Activated CD8-positive, alpha-beta memory T cell treated with anti-CD3 and anti-CD28 coated beads, Interleukin-2, amount 50 U/mL, for 48 hours (primary cell): ENCODE measurements at regions not wholly inside any gene's neighbourhood (a gene's known extent, or its start where the extent isn't known, plus 50 kb on each side); places are given as distances from the start of the nearest gene placed in this dataset.
A peak's percentile ranks its signal among the peaks of the same experiment; 100 is the strongest.

Experiments
- DNase-seq: peaks from one replicate; pipeline ENCODE4 v3.0.0-alpha.2; 2020

GRCh38 chr6:14834851-14835530, 410.9 kb upstream of the JARID2 start:
- DNase-seq: no peak

GRCh38 chr6:14837435-14837834, 408.4 kb upstream of the JARID2 start:
- no peak for DNase-seq

GRCh38 chr6:14838133-14838583, 407.7 kb upstream of the JARID2 start:
- DNase-seq: no peak

GRCh38 chr6:14841901-14842421, 403.9 kb upstream of the JARID2 start:
- DNase-seq: no peak

DNA sequence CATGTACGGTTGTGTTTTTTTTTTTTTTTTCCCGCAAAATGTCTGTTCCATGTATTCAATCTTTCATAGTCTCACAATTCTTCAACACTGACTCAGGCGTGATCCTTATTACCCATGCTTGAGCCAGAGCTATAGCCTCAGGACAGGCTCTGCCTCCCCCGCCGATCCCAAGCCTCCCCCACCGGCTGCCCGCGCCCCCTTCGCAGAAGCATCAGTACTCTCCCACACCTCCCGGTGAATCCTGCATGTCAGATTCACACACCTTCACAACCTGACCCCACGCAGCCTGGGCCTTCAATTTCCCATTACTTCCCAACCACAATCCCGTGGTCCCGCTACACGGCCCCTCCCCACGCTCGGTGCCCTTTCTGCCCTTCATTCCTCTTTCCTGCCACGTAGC, 401.5 kb upstream of the JARID2 start:
- DNase-seq: no peak

- no peak for DNase-seq
Observed at GRCh38 chr6:14848019-14848418, 397.9 kb upstream of the JARID2 start.

GRCh38 chr6:14849185-14849584, 396.7 kb upstream of the JARID2 start:
- DNase-seq: no peak

DNA sequence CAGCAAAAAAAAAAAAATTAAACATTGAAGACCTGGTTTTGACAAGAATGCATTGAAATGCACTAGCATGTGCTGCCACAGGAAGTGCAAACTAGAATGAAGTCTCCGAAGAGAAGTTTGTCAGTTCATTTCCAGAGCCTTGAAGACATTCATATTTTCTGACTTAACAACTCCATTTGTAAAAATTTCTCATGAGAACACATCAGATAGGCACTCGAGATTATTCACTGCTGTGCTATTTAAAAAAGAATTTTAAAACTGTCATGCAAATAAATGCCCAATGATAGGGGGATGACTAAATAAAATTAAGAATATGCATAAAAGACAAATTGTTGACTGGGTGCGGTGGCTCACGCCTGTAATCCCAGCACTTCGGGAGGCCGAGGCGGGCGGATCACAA, 394.6 kb upstream of the JARID2 start:
- DNase-seq: no peak

GRCh38 chr6:14852375-14852774, 393.5 kb upstream of the JARID2 start:
- no peak for DNase-seq

GRCh38 chr6:14856177-14856576, 389.7 kb upstream of the JARID2 start:
- DNase-seq: no peak

- DNase-seq: no peak
Observed at GRCh38 chr6:14857001-14857400, 388.9 kb upstream of the JARID2 start.

- DNase-seq: peak; percentile 85
Observed at GRCh38 chr6:14857501-14857900, 388.4 kb upstream of the JARID2 start.

DNA sequence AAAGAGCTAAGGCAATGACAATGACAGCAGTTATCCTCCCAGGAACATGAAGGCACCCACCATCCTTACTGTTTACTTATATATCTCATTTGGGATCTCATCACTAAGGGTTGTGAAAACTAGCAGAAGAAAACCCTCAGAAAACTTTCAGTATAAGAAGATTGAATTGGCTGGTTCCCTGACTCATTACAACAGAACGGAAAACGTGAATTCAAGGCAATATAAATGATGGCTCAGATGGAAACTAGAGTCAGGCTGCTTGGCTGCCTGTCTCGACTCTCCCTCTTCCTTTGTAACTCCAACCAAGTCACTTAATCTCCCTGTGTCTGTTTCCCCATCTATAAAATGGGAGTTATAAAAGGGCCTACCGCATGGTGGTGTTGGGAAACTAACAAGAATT, 387.1 kb upstream of the JARID2 start:
- no peak for DNase-seq

- DNase-seq: no peak
Observed at GRCh38 chr6:14860774-14861173, 385.1 kb upstream of the JARID2 start.

DNA sequence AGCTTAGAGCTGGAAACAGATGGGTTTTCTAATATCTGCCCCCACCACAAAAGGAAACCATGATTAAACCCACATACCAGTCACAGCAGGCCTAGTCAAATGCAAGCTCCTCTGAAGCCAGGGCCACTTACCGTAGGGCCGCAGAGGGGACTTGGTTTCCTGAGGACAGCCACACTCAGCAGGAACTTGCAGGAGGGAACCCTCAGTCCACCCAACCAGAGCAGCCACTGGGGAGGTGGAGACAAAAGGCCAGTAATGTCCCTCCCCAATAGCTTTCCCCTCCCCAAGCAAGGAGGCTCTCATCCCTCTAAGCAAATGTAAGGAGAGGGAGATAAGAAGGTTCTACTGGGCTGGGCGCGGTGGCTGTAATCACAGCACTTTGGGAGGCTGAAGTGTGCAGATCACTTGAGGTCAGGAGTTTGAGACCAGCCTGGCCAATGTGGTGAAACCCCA, 384.4 kb upstream of the JARID2 start:
- no peak for DNase-seq

- DNase-seq: no peak
Observed at GRCh38 chr6:14862845-14863244, 383.0 kb upstream of the JARID2 start.

- DNase-seq: no peak
Observed at GRCh38 chr6:14863902-14864850, 381.7 kb upstream of the JARID2 start.

DNA sequence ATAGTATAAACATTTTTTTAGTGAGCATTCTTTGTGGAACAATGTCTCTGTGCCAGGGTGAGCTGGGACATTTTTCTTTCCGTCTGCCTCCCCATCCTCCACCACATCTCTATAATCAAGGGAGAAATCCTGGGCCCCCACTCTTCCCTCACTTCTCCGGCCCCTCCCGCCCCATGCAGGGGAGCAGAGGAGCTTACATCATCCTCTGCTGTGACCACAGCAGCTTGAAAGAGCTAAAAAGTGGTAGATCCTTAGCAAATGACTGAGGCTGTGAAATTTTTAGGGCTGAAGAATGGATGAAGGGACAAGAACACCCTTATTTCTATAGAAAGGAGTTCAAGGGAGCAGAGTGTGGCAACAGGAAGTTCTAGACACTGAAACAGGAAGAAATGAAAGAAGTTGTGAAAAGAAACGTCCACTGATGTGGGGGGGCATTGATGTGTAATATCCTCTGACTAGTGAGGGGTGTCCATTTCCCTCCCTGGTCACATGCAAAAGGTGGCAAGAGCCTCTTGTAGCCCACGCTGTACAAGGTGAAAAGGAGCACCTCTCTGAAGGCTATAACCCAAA, 380.3 kb upstream of the JARID2 start:
- DNase-seq: no peak

DNA sequence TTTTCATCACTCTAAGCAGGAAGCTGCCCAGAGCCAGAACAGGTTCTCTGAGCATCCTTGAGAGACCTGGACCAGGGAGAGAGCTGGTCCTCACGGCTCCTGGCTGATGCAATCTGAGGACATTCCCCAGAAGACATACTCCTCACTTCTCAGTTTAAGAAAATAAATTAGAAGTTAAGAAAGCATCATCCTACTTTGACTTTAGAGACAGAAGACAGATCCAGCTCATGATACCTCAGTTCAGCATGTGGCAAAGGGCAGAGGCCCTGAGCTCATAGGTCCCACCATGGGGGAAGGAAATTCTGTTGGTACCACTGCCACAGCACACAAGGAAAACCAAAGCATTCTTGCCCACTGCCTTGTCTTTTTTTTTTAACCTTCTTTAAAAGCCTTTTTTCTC, 378.1 kb upstream of the JARID2 start:
- no peak for DNase-seq

- DNase-seq: no peak
Observed at GRCh38 chr6:14871221-14871620, 374.6 kb upstream of the JARID2 start.

GRCh38 chr6:14873101-14873500, 372.8 kb upstream of the JARID2 start:
- DNase-seq: no peak

DNA sequence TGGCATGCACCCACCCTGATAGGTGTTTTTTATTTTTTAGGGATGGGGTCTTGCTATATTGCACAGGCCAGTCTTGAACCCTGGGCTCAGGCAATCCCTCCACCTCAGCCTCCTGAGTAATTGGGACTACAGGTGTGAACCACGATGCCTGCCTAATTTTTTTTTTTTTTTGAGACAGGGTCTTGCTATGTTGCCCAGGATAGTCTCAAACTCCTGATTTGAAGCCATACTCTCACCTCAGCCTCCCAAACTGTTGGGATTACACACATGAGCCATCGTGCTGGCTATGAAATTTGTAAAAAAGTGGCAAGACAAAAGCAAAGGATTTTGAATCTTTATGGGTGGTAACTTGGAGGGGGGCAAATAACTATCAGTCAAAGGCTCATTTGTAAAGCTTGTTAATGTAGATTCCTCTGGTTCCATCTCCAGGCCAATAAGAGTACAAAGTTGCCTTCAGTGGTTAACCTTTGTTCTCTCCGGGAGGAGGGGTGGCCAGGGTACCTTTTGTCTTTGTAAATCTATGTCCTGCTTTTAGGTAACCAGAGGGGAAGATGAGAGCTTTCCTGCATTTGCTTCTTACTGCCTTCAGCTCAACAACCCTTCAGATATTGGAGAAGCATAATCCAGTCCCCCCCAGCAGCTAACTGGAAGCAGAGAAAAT, 372.0 kb upstream of the JARID2 start:
- no peak for DNase-seq

GRCh38 chr6:14874975-14875480, 370.8 kb upstream of the JARID2 start:
- DNase-seq: no peak
